HG03342 (cell line): ENCODE measurements at regions not wholly inside any gene's neighbourhood (a gene's known extent, or its start where the extent isn't known, plus 50 kb on each side); places are given as distances from the start of the nearest gene placed in this dataset.
"Not testable (repeated sequence)": the region's sequence is repeated elsewhere in the genome, so short reads cannot be mapped to it uniquely, and the experiment has no call there.

Experiments used
- ATAC-seq: cut with Tn5 transposase; IDR thresholded peaks from one replicate; pipeline ENCODE4 v1.9.1; 2021; ENCODE audit warnings: mild to moderate bottlenecking, moderate library complexity; ENCODE audit not compliant: unreplicated experiment

GRCh38 chr3:168671091-168671490, 575.4 kb upstream of the GOLIM4 start:
- ATAC-seq, result no peak

DNA sequence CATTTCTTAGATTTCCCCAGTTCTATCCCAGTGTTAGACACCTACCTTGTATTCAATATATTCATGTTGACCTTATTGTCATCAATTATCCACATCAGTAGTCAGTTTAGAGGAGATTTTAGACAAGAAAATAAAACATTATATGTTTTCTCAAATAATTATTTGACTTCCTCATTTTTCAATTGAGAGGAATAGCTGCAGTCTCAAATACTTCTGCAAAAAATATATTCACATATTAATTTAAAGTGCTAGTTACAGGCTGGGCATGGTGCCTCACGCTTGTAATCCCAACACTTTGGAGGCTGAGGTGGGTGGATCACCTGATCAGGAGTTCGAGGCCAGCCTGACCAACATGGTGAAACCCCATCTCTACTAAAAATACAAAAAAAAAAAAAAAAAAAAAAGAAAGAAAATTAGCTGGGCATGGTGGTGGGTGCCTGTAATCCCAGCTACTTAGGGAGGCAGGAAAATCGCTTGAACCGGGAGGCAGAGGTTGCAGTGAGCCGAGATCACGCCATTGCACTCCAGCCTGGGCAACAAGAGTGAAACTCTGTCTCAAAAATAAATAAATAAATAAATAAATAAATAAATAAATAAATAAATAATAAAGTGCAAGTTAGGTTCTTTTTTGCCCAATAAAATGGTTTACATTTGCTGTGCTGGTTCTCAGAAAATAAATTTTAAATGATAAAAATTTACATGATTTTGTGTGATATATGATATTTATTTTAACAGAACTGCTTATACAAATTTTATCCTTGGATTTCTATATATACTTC, 565.3 kb upstream of the GOLIM4 start:
- not testable (repeated sequence) for ATAC-seq

GRCh38 chr3:168659015-168659414, 563.3 kb upstream of the GOLIM4 start:
- no peak for ATAC-seq

GRCh38 chr3:168655611-168656010, 559.9 kb upstream of the GOLIM4 start:
- ATAC-seq, result no peak

- ATAC-seq, result no peak
Measured at GRCh38 chr3:168654700-168655099, 559.0 kb upstream of the GOLIM4 start.

DNA sequence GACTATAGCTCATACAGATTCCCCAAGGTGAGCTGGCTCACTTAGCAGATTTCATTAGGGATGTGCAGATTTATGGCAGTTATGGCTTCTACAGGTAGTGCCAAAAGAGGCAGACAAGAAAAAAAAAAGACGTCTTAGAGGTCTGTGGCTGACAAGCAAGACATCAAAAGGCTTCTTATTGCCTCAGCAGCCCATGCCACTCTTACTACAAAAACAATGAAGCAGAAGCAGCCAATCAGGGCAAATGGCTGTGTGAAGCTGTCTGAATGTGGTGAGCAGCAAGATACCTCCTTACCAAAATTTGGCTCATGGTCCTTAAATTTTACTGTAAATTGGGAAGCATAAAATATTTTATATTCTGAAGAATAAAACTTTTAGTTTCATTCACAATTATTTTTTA, 557.5 kb upstream of the GOLIM4 start:
- no peak for ATAC-seq

DNA sequence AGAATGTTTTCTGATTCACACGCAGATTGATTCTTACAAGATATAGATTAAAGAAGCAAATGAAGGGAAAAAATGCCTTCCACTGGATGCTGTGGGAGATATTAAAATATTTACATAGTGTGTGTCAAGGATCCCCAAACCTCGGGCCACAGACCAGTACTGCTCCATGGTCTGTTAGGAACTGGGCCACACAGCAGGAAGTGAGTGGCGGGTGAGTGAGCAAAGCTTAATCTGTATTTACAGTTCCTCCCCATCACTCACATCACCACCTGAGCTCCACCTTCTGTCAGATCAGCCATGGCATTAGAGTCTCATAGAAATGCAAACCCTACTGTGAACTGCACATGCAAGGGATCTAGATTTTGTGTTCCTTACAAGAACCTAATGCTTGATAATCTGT, 552.6 kb upstream of the GOLIM4 start:
- no peak for ATAC-seq

GRCh38 chr3:168647582-168647981, 551.9 kb upstream of the GOLIM4 start:
- no peak for ATAC-seq

DNA sequence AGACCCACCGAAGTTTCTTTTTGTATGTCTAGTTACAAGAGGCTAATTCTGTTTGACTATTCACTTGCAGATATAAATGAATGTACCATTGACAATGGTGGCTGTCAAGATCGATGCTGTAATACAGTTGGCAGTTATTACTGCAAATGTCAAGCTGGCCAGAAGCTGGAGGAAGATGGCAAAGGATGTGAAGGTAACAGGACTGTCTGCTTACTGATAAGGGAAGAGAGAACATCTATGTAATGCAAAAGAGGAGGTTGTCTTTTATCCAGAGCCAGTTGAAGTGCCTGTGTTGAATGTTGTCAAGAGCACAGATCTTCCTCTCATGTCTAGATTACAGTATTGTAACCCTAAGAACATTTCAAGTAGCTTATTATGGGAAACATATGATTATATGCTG, 549.5 kb upstream of the GOLIM4 start:
- no peak for ATAC-seq

DNA sequence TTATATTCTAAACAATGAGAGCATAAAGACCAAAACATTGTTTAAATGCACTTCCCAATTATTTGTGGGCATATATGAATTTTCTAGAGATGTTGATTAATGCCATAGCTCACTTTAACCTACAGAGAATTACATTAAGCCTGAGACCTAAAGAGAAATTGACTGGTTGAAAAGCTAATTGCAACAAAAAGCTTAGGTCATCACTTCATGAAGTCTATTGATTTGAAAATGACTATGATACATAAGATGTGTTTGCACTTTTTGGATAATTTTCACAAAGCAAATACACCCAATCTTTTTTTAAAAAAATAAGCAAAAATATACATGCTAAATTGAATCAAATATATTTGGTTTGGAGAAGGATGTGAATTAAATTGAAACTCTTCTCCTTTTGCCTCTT, 532.8 kb upstream of the GOLIM4 start:
- no peak for ATAC-seq

DNA sequence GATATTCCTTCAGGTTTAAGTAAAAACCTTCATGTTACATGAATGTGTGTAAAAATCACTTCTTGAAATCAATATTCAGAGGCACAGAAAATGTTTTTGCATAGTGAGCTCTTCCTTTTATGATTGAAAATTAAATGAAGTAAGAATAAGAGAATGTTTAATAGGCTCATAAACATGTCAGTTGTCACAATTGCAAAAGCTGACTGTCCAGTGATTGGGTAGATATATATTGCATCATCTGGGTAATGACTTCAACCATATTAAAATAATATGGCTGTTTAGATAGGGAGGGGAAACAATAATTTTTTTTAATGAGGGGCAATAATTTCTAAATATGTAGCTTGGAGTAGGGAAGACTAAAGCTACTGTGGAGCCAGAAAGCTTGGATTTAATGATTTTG, 529.8 kb upstream of the GOLIM4 start:
- no peak for ATAC-seq

- no peak for ATAC-seq
Measured at GRCh38 chr3:168624892-168625448, 529.2 kb upstream of the GOLIM4 start.

DNA sequence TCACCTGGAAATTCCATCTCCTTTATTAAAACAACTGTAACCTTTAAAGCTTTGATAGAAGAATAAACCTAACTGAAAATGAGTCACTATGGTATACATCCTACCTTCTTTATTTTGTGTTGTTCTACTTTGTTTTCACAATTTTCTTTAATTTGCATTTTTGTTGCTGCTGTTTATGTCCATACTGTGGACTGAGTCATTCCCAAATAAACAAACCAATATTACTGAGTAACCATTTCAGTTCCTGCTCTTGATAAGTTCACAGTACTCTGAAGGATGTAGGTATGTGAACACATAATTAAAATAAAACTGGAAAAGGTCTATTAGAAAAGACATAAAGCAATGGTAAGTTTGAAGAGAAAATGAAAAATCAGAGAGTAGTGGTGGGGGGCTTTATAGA, 528.5 kb upstream of the GOLIM4 start:
- no peak for ATAC-seq

DNA sequence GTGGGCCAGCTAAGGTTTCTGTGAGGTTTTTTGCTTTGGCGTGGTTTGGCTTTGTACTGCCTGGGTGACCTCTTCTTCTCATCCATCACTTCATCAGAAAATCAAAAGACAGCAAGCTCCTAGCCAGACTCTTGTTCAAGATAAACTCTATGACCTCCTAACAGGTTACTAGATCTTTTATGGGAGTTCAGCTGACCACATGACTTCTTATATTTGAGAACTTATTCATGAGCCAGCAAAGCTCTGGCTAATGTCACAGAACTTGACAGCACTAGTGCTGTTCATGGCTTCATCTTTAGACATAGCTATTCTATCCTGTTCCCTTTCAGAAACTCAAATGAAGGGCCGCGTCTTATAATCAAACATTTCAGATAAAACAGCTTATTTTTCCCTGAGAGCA, 527.1 kb upstream of the GOLIM4 start:
- ATAC-seq, result no peak

GRCh38 chr3:168620854-168621253, 525.1 kb upstream of the GOLIM4 start:
- ATAC-seq, result peak; percentile 80

- no peak for ATAC-seq
Measured at GRCh38 chr3:168618827-168619470, 523.2 kb upstream of the GOLIM4 start.

DNA sequence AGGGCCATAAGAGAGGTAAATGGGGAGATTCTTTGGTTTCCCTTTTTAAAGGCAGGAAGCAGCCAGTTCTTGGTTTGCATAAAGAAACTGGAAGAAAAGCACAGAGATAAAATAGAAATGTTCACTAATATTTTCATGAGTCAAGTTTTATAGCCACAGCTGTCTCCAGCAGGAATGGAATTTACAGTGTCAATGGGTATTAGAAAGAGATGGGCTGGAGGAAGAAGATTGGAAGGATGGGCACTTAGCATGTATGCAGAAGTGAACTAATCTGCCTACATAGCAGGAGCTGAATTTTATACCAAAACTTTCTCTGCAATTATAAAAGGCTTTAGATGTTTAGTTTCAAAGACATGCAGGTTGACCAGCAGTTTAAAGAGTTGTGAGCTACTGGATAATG, 521.9 kb upstream of the GOLIM4 start:
- no peak for ATAC-seq

GRCh38 chr3:168616915-168617314, 521.2 kb upstream of the GOLIM4 start:
- no peak for ATAC-seq

DNA sequence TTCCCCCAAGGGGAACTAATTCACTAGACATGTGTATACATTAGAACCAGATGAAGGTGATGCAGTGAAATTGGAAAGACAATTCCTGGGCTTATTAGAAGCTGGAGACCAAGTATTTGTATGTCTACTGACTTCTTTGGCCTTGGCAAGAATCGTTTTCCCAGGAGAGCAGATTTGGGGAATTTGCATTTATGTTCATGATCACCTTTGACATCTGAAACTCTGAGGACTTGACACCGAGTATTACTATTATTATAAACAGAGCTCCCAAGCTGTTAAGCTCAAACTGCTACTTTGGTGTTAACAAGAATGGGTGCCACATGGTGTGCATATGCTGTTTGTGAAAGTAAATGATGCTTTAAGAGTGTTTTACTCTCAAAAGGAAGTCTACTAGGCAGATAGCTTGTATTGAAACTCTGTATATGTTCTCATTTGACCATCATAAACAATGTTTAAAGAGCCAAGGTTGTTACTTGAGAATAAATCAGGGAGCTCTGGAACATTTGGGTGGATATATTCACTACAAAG, 519.8 kb upstream of the GOLIM4 start:
- no peak for ATAC-seq

DNA sequence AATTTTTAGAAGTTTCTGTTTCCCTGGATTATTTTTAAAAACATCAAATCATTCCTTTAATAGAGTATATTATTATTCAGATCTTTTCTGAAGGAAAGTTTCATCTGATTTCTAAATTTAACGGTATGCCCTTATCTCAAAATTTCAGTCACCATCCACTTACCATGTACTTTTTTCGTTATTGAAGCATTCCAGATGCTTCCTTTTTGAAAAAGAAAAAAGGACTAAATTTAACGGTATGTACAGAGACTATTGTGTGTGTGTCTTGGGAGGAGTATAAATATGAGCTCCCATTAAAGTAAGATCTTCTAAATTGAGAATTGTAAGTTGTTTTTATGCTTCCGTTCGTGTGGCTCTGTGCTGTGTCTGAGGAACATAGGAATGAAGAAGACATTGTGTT, 517.4 kb upstream of the GOLIM4 start:
- ATAC-seq, result no peak

DNA sequence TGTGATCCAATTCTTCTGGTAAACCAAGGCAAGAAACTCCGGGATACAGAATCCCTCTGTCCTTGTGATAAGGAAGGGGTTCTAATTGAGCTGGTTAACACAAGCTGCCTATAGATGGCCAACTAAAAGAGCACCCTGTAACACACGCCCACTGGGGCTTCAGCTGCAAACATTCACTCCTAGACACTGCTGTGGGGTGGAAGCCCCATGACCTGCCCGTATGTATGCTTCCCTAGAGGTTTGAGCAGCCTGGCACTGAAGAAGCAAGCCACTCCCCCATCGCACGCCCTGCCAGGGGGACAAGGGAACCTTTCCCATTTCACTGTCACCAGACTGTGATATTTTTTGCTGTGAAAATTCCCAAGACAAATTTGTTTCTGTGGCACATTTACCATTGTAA, 516.9 kb upstream of the GOLIM4 start:
- ATAC-seq, result no peak

DNA sequence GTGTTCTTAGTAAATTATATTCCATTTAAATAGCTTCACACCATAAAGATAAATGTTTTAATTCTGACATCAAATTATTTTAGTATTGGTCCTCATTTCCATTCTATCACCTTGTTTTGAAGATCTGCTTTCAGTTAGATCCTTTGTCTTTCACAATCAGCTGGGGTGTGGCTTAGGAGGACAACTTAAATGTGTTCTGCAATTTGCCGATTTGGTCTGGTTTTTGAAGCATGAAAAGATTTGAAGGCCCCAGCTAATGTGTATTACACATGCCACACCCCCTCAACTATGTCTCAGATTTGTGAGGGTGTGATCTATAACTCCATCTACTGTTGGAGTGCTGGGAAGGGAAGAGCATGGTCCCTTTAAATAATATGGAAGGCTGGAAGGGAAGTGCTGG, 516.1 kb upstream of the GOLIM4 start:
- no peak for ATAC-seq
